ENCODE measurements at regions not wholly inside any gene's neighbourhood (a gene's known extent, or its start where the extent isn't known, plus 50 kb on each side); places are given as distances from the start of the nearest gene placed in this dataset.

DNA sequence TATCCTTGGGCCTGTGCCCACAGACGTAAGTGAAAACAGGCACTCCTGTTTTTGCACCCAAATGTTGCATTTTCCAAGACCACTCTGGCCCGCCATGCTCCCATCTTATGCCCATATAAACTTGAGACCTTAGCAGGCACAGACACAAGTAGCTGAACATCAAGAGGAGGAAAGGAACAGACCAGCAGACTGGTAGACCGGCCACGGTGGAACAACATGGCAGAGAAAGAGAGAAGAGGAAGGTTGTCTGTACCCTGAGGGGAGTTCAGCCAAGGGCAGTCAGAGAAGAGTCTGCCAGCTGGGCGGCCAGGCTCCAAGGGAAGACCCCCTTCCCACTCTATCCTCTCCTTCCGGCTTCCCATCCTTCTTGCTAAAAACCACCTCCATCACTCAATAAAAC lies 85.3 kb downstream of the GPR37 start:
- ChIA-PET POLR2A (no interaction called here), CTCF (ENCODE audit: low intra/inter-chr PET ratio) (no interaction called here)
- DNase-seq (ENCODE audit: extremely low read depth in 1 of 4, low spot score in 3 of 4) (no peak), ATAC-seq (no peak), FAIRE-seq (no peak)
- Histone ChIP-seq H3K27ac (ENCODE audit: extremely low read depth, low read depth, low read length) (no peak overlapping the region), H2AFZ (ENCODE audit: low read depth, low read length) (no peak overlapping the region), H3K9ac (ENCODE audit: insufficient read depth in 1 of 2, low read depth in 2 of 2, low read length in 2 of 2) (no peak overlapping the region), H4K20me1 (replicated peaks; ENCODE audit: control insufficient read depth, insufficient read depth, low read length) (no peaks in the 10 kb centered on the region), H3K9me3 (replicated peaks; ENCODE audit: control insufficient read depth, insufficient read depth, low read depth, low read length) (no peaks in the 10 kb centered on the region), H3K4me1 (replicated peaks in 1 of 2; ENCODE audit: control insufficient read depth in 2 of 2, insufficient read depth in 2 of 2, low read length in 2 of 2) (no peaks in the 10 kb centered on the region), H3K4me3 (no peak overlapping the region), H3K9me1 (ENCODE audit: control insufficient read depth, insufficient read depth, low read length) (no peaks in the 10 kb centered on the region), H3K79me2 (ENCODE audit: control insufficient read depth, insufficient read depth, low read length) (no peaks in the 10 kb centered on the region), H3K4me2 (ENCODE audit: insufficient read depth, low read length) (no peak overlapping the region), H3K27me3 (ENCODE audit: control insufficient read depth in 2 of 2, insufficient read depth in 2 of 2, low read length in 2 of 2) (no peaks in the 10 kb centered on the region), H3K36me3 (ENCODE audit: control insufficient read depth, insufficient read depth, low read length) (no peaks in the 10 kb centered on the region)
- TF ChIP-seq NFIX (CRISPR knock-in tag; IDR thresholded peaks at IDR 0.05; ENCODE audit: low read depth) (no peak), NFATC3 (IDR thresholded peaks at IDR 0.05) (no peak), POLR2G (IDR thresholded peaks at IDR 0.05; ENCODE audit: low read depth, low read length) (no peak), ZNF239 (CRISPR knock-in tag; IDR thresholded peaks at IDR 0.05) (no peak), BACH1 (tag; IDR thresholded peaks at IDR 0.05) (no peak), NONO (IDR thresholded peaks at IDR 0.05; ENCODE audit: low read depth in 2 of 2, low read length in 1 of 2) (no peak), ZNF174 (CRISPR knock-in tag; IDR thresholded peaks at IDR 0.05) (no peak), POLR2B (IDR thresholded peaks at IDR 0.05; ENCODE audit: low read depth, partially characterized antibody) (no peak), CBX2 (IDR thresholded peaks at IDR 0.05; ENCODE audit: insufficient read depth, low read length, poor library complexity, severe bottlenecking) (no peak), PTRF (tag; IDR thresholded peaks at IDR 0.05) (no peak)
- TF ChIP-seq, protein P1, sequence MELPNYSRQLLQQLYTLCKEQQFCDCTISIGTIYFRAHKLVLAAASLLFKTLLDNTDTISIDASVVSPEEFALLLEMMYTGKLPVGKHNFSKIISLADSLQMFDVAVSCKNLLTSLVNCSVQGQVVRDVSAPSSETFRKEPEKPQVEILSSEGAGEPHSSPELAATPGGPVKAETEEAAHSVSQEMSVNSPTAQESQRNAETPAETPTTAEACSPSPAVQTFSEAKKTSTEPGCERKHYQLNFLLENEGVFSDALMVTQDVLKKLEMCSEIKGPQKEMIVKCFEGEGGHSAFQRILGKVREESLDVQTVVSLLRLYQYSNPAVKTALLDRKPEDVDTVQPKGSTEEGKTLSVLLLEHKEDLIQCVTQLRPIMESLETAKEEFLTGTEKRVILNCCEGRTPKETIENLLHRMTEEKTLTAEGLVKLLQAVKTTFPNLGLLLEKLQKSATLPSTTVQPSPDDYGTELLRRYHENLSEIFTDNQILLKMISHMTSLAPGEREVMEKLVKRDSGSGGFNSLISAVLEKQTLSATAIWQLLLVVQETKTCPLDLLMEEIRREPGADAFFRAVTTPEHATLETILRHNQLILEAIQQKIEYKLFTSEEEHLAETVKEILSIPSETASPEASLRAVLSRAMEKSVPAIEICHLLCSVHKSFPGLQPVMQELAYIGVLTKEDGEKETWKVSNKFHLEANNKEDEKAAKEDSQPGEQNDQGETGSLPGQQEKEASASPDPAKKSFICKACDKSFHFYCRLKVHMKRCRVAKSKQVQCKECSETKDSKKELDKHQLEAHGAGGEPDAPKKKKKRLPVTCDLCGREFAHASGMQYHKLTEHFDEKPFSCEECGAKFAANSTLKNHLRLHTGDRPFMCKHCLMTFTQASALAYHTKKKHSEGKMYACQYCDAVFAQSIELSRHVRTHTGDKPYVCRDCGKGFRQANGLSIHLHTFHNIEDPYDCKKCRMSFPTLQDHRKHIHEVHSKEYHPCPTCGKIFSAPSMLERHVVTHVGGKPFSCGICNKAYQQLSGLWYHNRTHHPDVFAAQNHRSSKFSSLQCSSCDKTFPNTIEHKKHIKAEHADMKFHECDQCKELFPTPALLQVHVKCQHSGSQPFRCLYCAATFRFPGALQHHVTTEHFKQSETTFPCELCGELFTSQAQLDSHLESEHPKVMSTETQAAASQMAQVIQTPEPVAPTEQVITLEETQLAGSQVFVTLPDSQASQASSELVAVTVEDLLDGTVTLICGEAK (IDR thresholded peaks at IDR 0.05): no peak
- TF ChIP-seq, protein P1 (CRISPR knock-in tag; IDR thresholded peaks at IDR 0.05): no peak
- TF ChIP-seq, protein P2, sequence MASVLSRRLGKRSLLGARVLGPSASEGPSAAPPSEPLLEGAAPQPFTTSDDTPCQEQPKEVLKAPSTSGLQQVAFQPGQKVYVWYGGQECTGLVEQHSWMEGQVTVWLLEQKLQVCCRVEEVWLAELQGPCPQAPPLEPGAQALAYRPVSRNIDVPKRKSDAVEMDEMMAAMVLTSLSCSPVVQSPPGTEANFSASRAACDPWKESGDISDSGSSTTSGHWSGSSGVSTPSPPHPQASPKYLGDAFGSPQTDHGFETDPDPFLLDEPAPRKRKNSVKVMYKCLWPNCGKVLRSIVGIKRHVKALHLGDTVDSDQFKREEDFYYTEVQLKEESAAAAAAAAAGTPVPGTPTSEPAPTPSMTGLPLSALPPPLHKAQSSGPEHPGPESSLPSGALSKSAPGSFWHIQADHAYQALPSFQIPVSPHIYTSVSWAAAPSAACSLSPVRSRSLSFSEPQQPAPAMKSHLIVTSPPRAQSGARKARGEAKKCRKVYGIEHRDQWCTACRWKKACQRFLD (CRISPR knock-in tag; IDR thresholded peaks at IDR 0.05): no peak
- no TSS peak for BruUV-seq (replicated peaks)
- in situ Hi-C loops (cut with MboI): no loop called here
- WGBS (ENCODE audit: insufficient coverage, low coverage, missing lambda C conversion rate): under 1% methylated on average over 6 of the region's 6 CpGs
- intact Hi-C loops (cut with micrococcal nuclease): loop anchor here (10.0 kb wide), 1 partner anchor 866 kb away; no protein-coding TSS in a partner anchor

All from K562 (cell line).